ENCODE measurements at regions not wholly inside any gene's neighbourhood (a gene's known extent, or its start where the extent isn't known, plus 50 kb on each side); places are given as distances from the start of the nearest gene placed in this dataset.

DNA sequence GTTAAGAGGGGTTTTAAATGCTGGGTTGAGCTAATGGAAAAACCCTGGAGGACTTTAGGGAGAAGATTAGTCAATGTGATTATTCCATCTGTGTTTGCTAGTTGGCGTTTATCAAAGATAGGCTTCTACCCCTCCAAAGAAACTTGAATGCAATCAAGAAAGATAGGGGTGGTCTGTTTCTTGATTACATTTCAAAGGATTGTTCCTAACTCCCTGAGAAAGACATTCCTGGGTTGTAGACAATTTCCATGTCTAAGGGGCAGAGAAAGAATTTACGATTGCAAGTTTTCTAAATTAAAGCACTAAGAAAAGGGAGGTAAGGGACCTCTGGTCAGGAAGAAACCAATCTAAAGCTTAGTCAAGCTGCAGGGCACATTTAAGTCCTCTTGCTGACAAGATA lies 2268.7 kb downstream of the LRRC4C start:
- Histone ChIP-seq H3K27me3 (ENCODE audit: insufficient read depth, low read length) (no peaks in the 10 kb centered on the region), H4K8ac (replicated peaks; ENCODE audit: insufficient read length, low read depth, low read length) (no peak overlapping the region), H3T11ph (ENCODE audit: low read length) (no peak overlapping the region), H3K79me1 (ENCODE audit: insufficient read depth, low read depth, low read length, poor library complexity, severe bottlenecking) (no peaks in the 10 kb centered on the region), H2BK120ac (ENCODE audit: low read depth, low read length, poor library complexity, severe bottlenecking) (no peak overlapping the region), H4K20me1 (ENCODE audit: control insufficient read depth, insufficient read depth, insufficient read length) (no peaks in the 10 kb centered on the region), H3K4me2 (ENCODE audit: insufficient read depth, insufficient read length, low read length) (no peak overlapping the region), H4K5ac (ENCODE audit: insufficient read length, low read depth, low read length) (no peak overlapping the region), H3K18ac (ENCODE audit: insufficient read length, low read depth, low read length) (no peak overlapping the region), H2AK5ac (ENCODE audit: insufficient read length, low read length) (no peak overlapping the region), H3K56ac (ENCODE audit: insufficient read length, low read depth, low read length) (no peak overlapping the region), H4K91ac (ENCODE audit: insufficient read length, low read depth, low read length) (no peak overlapping the region), H3K23me2 (ENCODE audit: insufficient read length, low read depth, low read length, poor library complexity, severe bottlenecking) (no peaks in the 10 kb centered on the region), H3K9me3 (ENCODE audit: control insufficient read depth, low read depth, low read length) (no peaks in the 10 kb centered on the region), H3K4ac (ENCODE audit: low read depth, low read length) (no peak overlapping the region), H2BK15ac (ENCODE audit: low read depth, low read length) (no peak overlapping the region), H2BK20ac (ENCODE audit: low read depth, low read length, poor library complexity, severe bottlenecking) (no peak overlapping the region), H3K9ac (ENCODE audit: extremely low read depth, insufficient read length, low read length) (no peak overlapping the region), H2AFZ (ENCODE audit: low read length) (no peak overlapping the region), H2BK12ac (ENCODE audit: insufficient read length, low read depth, low read length) (no peak overlapping the region), H3K14ac (ENCODE audit: insufficient read depth, low read length) (no peak overlapping the region), H2BK5ac (ENCODE audit: insufficient read length, low read length) (no peak overlapping the region), H3K23ac (ENCODE audit: insufficient read length, low read depth, low read length) (no peak overlapping the region), H3K79me2 (ENCODE audit: insufficient read depth, low read length) (no peaks in the 10 kb centered on the region), H3K27ac (ENCODE audit: insufficient read length, low read depth, low read length) (no peak overlapping the region), H3K4me1 (ENCODE audit: insufficient read depth, low read length) (no peaks in the 10 kb centered on the region; the same call in 1 of the 2 replicates)
- no CpG with 5 or more reads among the region's 2 CpGs for WGBS (ENCODE audit: extremely low coverage, insufficient read length, low lambda C conversion rate)
- Mint-ChIP-seq H3K9me3 (peaks cover 3 to 10% of the 10 kb centered on the region in 2 experiments; a peak in 4 of 5 replicates), H3K4me1 (peaks cover 12 to 13% of the 10 kb centered on the region in 2 experiments), H3K27ac (no peak overlapping the region), H3K36me3 (ENCODE audit: insufficient read depth in 1 of 3, low read depth in 3 of 3) (no peaks in the 10 kb centered on the region; a peak in 1 of 7 replicates), H3K27me3 (ENCODE audit: low read depth) (0 out of 2 replicates have a peak, but pooled peaks cover 3% of the 10 kb centered on the region), H3K4me3 (no peak overlapping the region)
- DNase-seq, result no peak
- TF ChIP-seq, protein P1, sequence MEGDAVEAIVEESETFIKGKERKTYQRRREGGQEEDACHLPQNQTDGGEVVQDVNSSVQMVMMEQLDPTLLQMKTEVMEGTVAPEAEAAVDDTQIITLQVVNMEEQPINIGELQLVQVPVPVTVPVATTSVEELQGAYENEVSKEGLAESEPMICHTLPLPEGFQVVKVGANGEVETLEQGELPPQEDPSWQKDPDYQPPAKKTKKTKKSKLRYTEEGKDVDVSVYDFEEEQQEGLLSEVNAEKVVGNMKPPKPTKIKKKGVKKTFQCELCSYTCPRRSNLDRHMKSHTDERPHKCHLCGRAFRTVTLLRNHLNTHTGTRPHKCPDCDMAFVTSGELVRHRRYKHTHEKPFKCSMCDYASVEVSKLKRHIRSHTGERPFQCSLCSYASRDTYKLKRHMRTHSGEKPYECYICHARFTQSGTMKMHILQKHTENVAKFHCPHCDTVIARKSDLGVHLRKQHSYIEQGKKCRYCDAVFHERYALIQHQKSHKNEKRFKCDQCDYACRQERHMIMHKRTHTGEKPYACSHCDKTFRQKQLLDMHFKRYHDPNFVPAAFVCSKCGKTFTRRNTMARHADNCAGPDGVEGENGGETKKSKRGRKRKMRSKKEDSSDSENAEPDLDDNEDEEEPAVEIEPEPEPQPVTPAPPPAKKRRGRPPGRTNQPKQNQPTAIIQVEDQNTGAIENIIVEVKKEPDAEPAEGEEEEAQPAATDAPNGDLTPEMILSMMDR (conservative IDR thresholded peaks at IDR 0.05), result no peak
